OCI-LY3 (cell line): ENCODE measurements at regions not wholly inside any gene's neighbourhood (a gene's known extent, or its start where the extent isn't known, plus 50 kb on each side); places are given as distances from the start of the nearest gene placed in this dataset.

Experiments used
- H2AFZ ChIP-seq: fragments of 200-600, 300-600 bp; shearing (Covaris generic); 2 replicates; pipeline ENCODE4 v1.6.0; 2014; ENCODE audit warnings: antibody characterized with exemption, low read depth, low read length
- H3K27ac ChIP-seq: fragments of 200-600, 300-600 bp; sonication (generic); 2 replicates; pipeline ENCODE4 v1.5.1; 2014; ENCODE audit warnings: mild to moderate bottlenecking, low read length, moderate library complexity, mixed read lengths
- H3K27me3 ChIP-seq: fragments of 200-600, 300-600 bp; sonication (generic); 2 replicates; pipeline ENCODE4 v1.6.1; 2014; ENCODE audit warnings: low read depth, low read length, mixed read lengths
- H3K36me3 ChIP-seq: fragments of 200-600, 300-600 bp; sonication (generic); replicated peaks from 2 replicates; pipeline ENCODE3; 2014; ENCODE audit warnings: low read depth, low read length, mixed read lengths
- H3K4me1 ChIP-seq: fragments of 300-600, 200-600 bp; sonication (generic); 2 replicates; pipeline ENCODE4 v1.6.1; 2014; ENCODE audit warnings: low read length, mixed read lengths
- H3K4me2 ChIP-seq: fragments of 200-600, 300-600 bp; sonication (generic); 2 replicates; pipeline ENCODE4 v1.6.1; 2014; ENCODE audit warnings: low read length, mixed read lengths
- H3K4me3 ChIP-seq: fragments of 300-600, 200-600 bp; sonication (generic); 2 replicates; pipeline ENCODE4 v1.5.1; 2014; ENCODE audit warnings: antibody characterized with exemption, mild to moderate bottlenecking, low read length, moderate library complexity
- H3K79me2 ChIP-seq: fragments of 300-600, 200-600 bp; shearing (Covaris generic); 2 replicates; pipeline ENCODE4 v1.6.1; 2014; ENCODE audit warnings: mild to moderate bottlenecking, low read length, mixed read lengths
- H3K9ac ChIP-seq: fragments of 300-600, 200-600 bp; shearing (Covaris generic); 2 replicates; pipeline ENCODE4 v1.6.0; 2014; ENCODE audit warnings: mild to moderate bottlenecking, low read length, moderate library complexity
- H3K9me3 ChIP-seq: fragments of 200-600, 300-600 bp; shearing (Covaris generic); 2 replicates; pipeline ENCODE4 v1.6.1; 2014; ENCODE audit warnings: low read length, mixed read lengths; ENCODE audit not compliant: insufficient read depth
- H4K20me1 ChIP-seq: fragments of 200-600, 300-600 bp; sonication (generic); 2 replicates; pipeline ENCODE4 v1.6.1; 2016; ENCODE audit warnings: low read length, mixed read lengths; ENCODE audit not compliant: insufficient read depth
- CTCF ChIP-seq: fragments of 200-600, 300-600 bp; sonication (generic); IDR thresholded peaks from 2 replicates; pipeline ENCODE4 v1.5.1; 2014; ENCODE audit warnings: antibody characterized with exemption, low read length, low read depth
- EZH2phosphoT487 ChIP-seq: fragments of 200-600 bp; shearing (Covaris generic); IDR thresholded peaks from 2 replicates; pipeline ENCODE4 v1.6.1; 2018; ENCODE audit warnings: antibody characterized with exemption, mixed run types, low read depth

- Histone ChIP-seq H3K36me3 (no peaks in the 10 kb centered on the region), H3K27ac (no peak overlapping the region), H3K9ac (no peak overlapping the region), H3K79me2 (no peaks in the 10 kb centered on the region), H3K4me2 (no peak overlapping the region), H2AFZ (no peak overlapping the region), H3K27me3 (no peaks in the 10 kb centered on the region), H3K4me1 (no peaks in the 10 kb centered on the region), H4K20me1 (no peaks in the 10 kb centered on the region), H3K9me3 (no peaks in the 10 kb centered on the region), H3K4me3 (no peak overlapping the region)
- no peak for TF ChIP-seq CTCF
- no peak for TF ChIP-seq EZH2phosphoT487
These were observed 142.4 kb downstream of the FAM43A start for GRCh38 chr3:194828116-194828515.

GRCh38 chr3:194828926-194829325 lies 143.2 kb downstream of the FAM43A start:
- no peaks in the 10 kb centered on the region for H3K4me1 ChIP-seq
- no peak overlapping the region for H3K4me2 ChIP-seq
- no peaks in the 10 kb centered on the region for H3K79me2 ChIP-seq
- no peaks in the 10 kb centered on the region for H3K27me3 ChIP-seq
- H3K4me3 ChIP-seq = no peak overlapping the region
- no peak overlapping the region for H3K27ac ChIP-seq
- TF ChIP-seq EZH2phosphoT487 = no peak
- no peak for TF ChIP-seq CTCF
- H2AFZ ChIP-seq = no peak overlapping the region
- no peak overlapping the region for H3K9ac ChIP-seq
- H3K9me3 ChIP-seq = no peaks in the 10 kb centered on the region
- H4K20me1 ChIP-seq = no peaks in the 10 kb centered on the region
- no peaks in the 10 kb centered on the region for H3K36me3 ChIP-seq

GRCh38 chr3:194830401-194830800 lies 144.7 kb downstream of the FAM43A start:
- no peaks in the 10 kb centered on the region for H4K20me1 ChIP-seq
- no peaks in the 10 kb centered on the region for H3K36me3 ChIP-seq
- no peak overlapping the region for H2AFZ ChIP-seq
- H3K4me2 ChIP-seq = no peak overlapping the region
- no peak overlapping the region for H3K4me3 ChIP-seq
- H3K4me1 ChIP-seq = no peaks in the 10 kb centered on the region
- no peak overlapping the region for H3K27ac ChIP-seq
- no peak overlapping the region for H3K9ac ChIP-seq
- TF ChIP-seq CTCF (no peak), EZH2phosphoT487 (no peak)
- H3K79me2 ChIP-seq = no peaks in the 10 kb centered on the region
- no peaks in the 10 kb centered on the region for H3K27me3 ChIP-seq
- no peaks in the 10 kb centered on the region for H3K9me3 ChIP-seq

- no peak for TF ChIP-seq CTCF
- no peak for TF ChIP-seq EZH2phosphoT487
- H3K9ac ChIP-seq = no peak overlapping the region
- H3K4me2 ChIP-seq = no peak overlapping the region
- H3K27ac ChIP-seq = no peak overlapping the region
- H3K4me3 ChIP-seq = no peak overlapping the region
- H3K4me1 ChIP-seq = no peaks in the 10 kb centered on the region
- no peaks in the 10 kb centered on the region for H3K36me3 ChIP-seq
- H4K20me1 ChIP-seq = no peaks in the 10 kb centered on the region
- H3K79me2 ChIP-seq = no peaks in the 10 kb centered on the region
- no peaks in the 10 kb centered on the region for H3K27me3 ChIP-seq
- no peaks in the 10 kb centered on the region for H3K9me3 ChIP-seq
- no peak overlapping the region for H2AFZ ChIP-seq
These were observed 145.3 kb downstream of the FAM43A start for GRCh38 chr3:194830978-194831377.
